MM.1S (cell line): ENCODE measurements at regions not wholly inside any gene's neighbourhood (a gene's known extent, or its start where the extent isn't known, plus 50 kb on each side); places are given as distances from the start of the nearest gene placed in this dataset.

Experiments used
- DNase-seq: peaks from one replicate; pipeline ENCODE4 v3.0.0-alpha.2; 2015
- H2AFZ ChIP-seq: fragments of 300-600 bp; sonication (generic); 2 replicates; pipeline ENCODE4 v1.6.0; 2016; ENCODE audit warnings: antibody characterized with exemption, low read length
- H3F3A ChIP-seq: fragments of 300-600 bp; sonication (generic); 2 replicates; pipeline ENCODE4 v1.6.1; 2016; ENCODE audit warnings: mild to moderate bottlenecking, antibody characterized with exemption, low read length, moderate library complexity, mixed read lengths; ENCODE audit not compliant: insufficient read depth
- H3K27ac ChIP-seq: fragments of 300-600 bp; sonication (generic); 2 replicates; pipeline ENCODE4 v1.5.1; 2016; ENCODE audit warnings: mild to moderate bottlenecking, low read length
- H3K27me3 ChIP-seq: fragments of 300-600 bp; sonication (generic); replicated peaks from 2 replicates; pipeline ENCODE4 v1.6.0; 2016; ENCODE audit warnings: low read length; ENCODE audit not compliant: insufficient read depth
- H3K36me3 ChIP-seq: fragments of 300-600 bp; sonication (generic); replicated peaks from 2 replicates; pipeline ENCODE4 v1.6.1; 2016; ENCODE audit warnings: mild to moderate bottlenecking, low read length, mixed read lengths; ENCODE audit not compliant: insufficient read depth
- H3K4me1 ChIP-seq: fragments of 300-600 bp; sonication (generic); 2 replicates; pipeline ENCODE4 v1.6.1; 2016; ENCODE audit warnings: low read length, mixed read lengths
- H3K4me2 ChIP-seq: fragments of 300-600 bp; sonication (generic); 2 replicates; pipeline ENCODE4 v1.6.0; 2016; ENCODE audit warnings: low read depth, low read length
- H3K4me3 ChIP-seq: fragments of 300-600 bp; sonication (generic); 2 replicates; pipeline ENCODE4 v1.5.1; 2016; ENCODE audit warnings: low read length, mixed read lengths
- H3K79me2 ChIP-seq: fragments of 300-600 bp; sonication (generic); 2 replicates; pipeline ENCODE4 v1.6.1; 2016; ENCODE audit warnings: mixed run types, low read length, mixed read lengths
- H3K9ac ChIP-seq: fragments of 300-600 bp; sonication (generic); 2 replicates; pipeline ENCODE4 v1.6.1; 2016; ENCODE audit warnings: low read length, mixed read lengths
- H3K9me2 ChIP-seq: fragments of 300-600 bp; sonication (generic); replicated peaks from 2 replicates; pipeline ENCODE4 v1.6.1; 2016; ENCODE audit warnings: mild to moderate bottlenecking, low read length, mixed read lengths; ENCODE audit not compliant: insufficient read depth
- H3K9me3 ChIP-seq: fragments of 300-600 bp; sonication (generic); replicated peaks from 2 replicates; pipeline ENCODE4 v1.6.1; 2016; ENCODE audit warnings: mild to moderate bottlenecking, low read length, mixed read lengths; ENCODE audit not compliant: insufficient read depth
- H4K20me1 ChIP-seq: fragments of 300-600 bp; sonication (generic); 2 replicates; pipeline ENCODE4 v1.6.1; 2016; ENCODE audit warnings: mild to moderate bottlenecking, low read length, moderate library complexity, mixed read lengths; ENCODE audit not compliant: insufficient read depth
- EZH2 ChIP-seq: fragments of 300-600 bp; sonication (generic); optimal IDR thresholded peaks from 2 replicates; pipeline ENCODE3; 2017; ENCODE audit warnings: low read depth, mild to moderate bottlenecking, antibody characterized with exemption, low read length, mixed read lengths
- EZH2phosphoT487 ChIP-seq: fragments of 300-600 bp; sonication (generic); IDR thresholded peaks from 2 replicates; pipeline ENCODE4 v1.6.1; 2018; ENCODE audit warnings: antibody characterized with exemption, low read length
- TF ChIP-seq, protein P1 (sequence below): fragments of 300-600 bp; sonication (generic); IDR thresholded peaks from 2 replicates; pipeline ENCODE4 v1.5.1; 2016; ENCODE audit warnings: antibody characterized with exemption, low read length, mixed read lengths

- H2AFZ ChIP-seq = no peak overlapping the region
- no peak overlapping the region for H3K27ac ChIP-seq
- no peaks in the 10 kb centered on the region for H3K79me2 ChIP-seq
- no peaks in the 10 kb centered on the region for H3F3A ChIP-seq
- H3K9me2 ChIP-seq = no peaks in the 10 kb centered on the region
- no peak overlapping the region for H3K4me3 ChIP-seq
- TF ChIP-seq EZH2phosphoT487 (no peak), EZH2 (no peak)
- TF ChIP-seq, protein P1, sequence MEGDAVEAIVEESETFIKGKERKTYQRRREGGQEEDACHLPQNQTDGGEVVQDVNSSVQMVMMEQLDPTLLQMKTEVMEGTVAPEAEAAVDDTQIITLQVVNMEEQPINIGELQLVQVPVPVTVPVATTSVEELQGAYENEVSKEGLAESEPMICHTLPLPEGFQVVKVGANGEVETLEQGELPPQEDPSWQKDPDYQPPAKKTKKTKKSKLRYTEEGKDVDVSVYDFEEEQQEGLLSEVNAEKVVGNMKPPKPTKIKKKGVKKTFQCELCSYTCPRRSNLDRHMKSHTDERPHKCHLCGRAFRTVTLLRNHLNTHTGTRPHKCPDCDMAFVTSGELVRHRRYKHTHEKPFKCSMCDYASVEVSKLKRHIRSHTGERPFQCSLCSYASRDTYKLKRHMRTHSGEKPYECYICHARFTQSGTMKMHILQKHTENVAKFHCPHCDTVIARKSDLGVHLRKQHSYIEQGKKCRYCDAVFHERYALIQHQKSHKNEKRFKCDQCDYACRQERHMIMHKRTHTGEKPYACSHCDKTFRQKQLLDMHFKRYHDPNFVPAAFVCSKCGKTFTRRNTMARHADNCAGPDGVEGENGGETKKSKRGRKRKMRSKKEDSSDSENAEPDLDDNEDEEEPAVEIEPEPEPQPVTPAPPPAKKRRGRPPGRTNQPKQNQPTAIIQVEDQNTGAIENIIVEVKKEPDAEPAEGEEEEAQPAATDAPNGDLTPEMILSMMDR = no peak
- no peaks in the 10 kb centered on the region for H3K4me1 ChIP-seq
- H3K36me3 ChIP-seq = no peaks in the 10 kb centered on the region
- no peaks in the 10 kb centered on the region for H4K20me1 ChIP-seq
- no peak overlapping the region for H3K9ac ChIP-seq
- no peaks in the 10 kb centered on the region for H3K9me3 ChIP-seq
- H3K4me2 ChIP-seq = no peak overlapping the region
- no peak for DNase-seq
- H3K27me3 ChIP-seq = no peaks in the 10 kb centered on the region
These were observed 115.8 kb upstream of the FSHR start for GRCh38 chr2:49270091-49270490.

GRCh38 chr2:49265471-49265870, 111.2 kb upstream of the FSHR start:
- Histone ChIP-seq H3K27ac (no peak overlapping the region), H3K9ac (no peak overlapping the region), H3K9me2 (no peaks in the 10 kb centered on the region), H3K4me2 (no peak overlapping the region), H3K27me3 (no peaks in the 10 kb centered on the region), H3K4me3 (no peak overlapping the region), H3K79me2 (no peaks in the 10 kb centered on the region), H2AFZ (no peak overlapping the region), H3K4me1 (no peaks in the 10 kb centered on the region), H3F3A (no peaks in the 10 kb centered on the region), H4K20me1 (no peaks in the 10 kb centered on the region), H3K9me3 (no peaks in the 10 kb centered on the region), H3K36me3 (no peaks in the 10 kb centered on the region)
- no peak for DNase-seq
- no peak for TF ChIP-seq EZH2phosphoT487
- TF ChIP-seq, protein P1 = no peak
- no peak for TF ChIP-seq EZH2

- Histone ChIP-seq H3F3A (no peaks in the 10 kb centered on the region), H3K4me2 (no peak overlapping the region), H4K20me1 (no peaks in the 10 kb centered on the region), H3K27me3 (no peaks in the 10 kb centered on the region), H3K79me2 (no peaks in the 10 kb centered on the region), H3K27ac (no peak overlapping the region), H3K9me2 (no peaks in the 10 kb centered on the region), H2AFZ (no peak overlapping the region), H3K9me3 (no peaks in the 10 kb centered on the region), H3K4me3 (no peak overlapping the region), H3K36me3 (no peaks in the 10 kb centered on the region), H3K9ac (no peak overlapping the region), H3K4me1 (no peaks in the 10 kb centered on the region)
- TF ChIP-seq, protein P1 = no peak
- TF ChIP-seq EZH2 (no peak), EZH2phosphoT487 (no peak)
- DNase-seq = no peak
These were observed 108.7 kb upstream of the FSHR start for GRCh38 chr2:49262801-49263560.
